COR-L47 (cell line): ENCODE measurements at regions not wholly inside any gene's neighbourhood (a gene's known extent, or its start where the extent isn't known, plus 50 kb on each side); places are given as distances from the start of the nearest gene placed in this dataset.

ENCODE experiments used
- DNase-seq: peaks from one replicate; lab custom pipeline; 2025; lab: John Stamatoyannopoulos, UW

- no peak for DNase-seq
Observed at GRCh38 chr12:88994971-88995370, 357.3 kb downstream of the DUSP6 start.

- DNase-seq: no peak
Observed at GRCh38 chr12:88994537-88994936, 357.8 kb downstream of the DUSP6 start.

- DNase-seq: peak; percentile 38
Observed at GRCh38 chr12:88993651-88994050, 358.6 kb downstream of the DUSP6 start.

GRCh38 chr12:88986056-88986455 is 366.2 kb downstream of the DUSP6 start:
- no peak for DNase-seq

- DNase-seq: no peak
Observed at GRCh38 chr12:88985631-88986030, 366.7 kb downstream of the DUSP6 start.

- no peak for DNase-seq
Observed at GRCh38 chr12:88985011-88985410, 367.3 kb downstream of the DUSP6 start.

- DNase-seq: no peak
Observed at GRCh38 chr12:88982694-88983093, 369.6 kb downstream of the DUSP6 start.

- DNase-seq: no peak
Observed at GRCh38 chr12:88977115-88977514, 375.2 kb downstream of the DUSP6 start.

GRCh38 chr12:88973998-88974397 is 378.3 kb downstream of the DUSP6 start:
- DNase-seq: no peak

- no peak for DNase-seq
Observed at GRCh38 chr12:88970740-88971139, 381.6 kb downstream of the DUSP6 start.

- DNase-seq: no peak
Observed at GRCh38 chr12:88969127-88969526, 383.2 kb downstream of the DUSP6 start.

GRCh38 chr12:88960213-88960878 is 380.1 kb upstream of the KITLG start:
- no peak for DNase-seq

GRCh38 chr12:88958946-88959345 is 378.7 kb upstream of the KITLG start:
- DNase-seq: peak; percentile 66

GRCh38 chr12:88958153-88958552 is 377.9 kb upstream of the KITLG start:
- peak; percentile 23 for DNase-seq

GRCh38 chr12:88957358-88957757 is 377.1 kb upstream of the KITLG start:
- DNase-seq: no peak

- DNase-seq: no peak
Observed at GRCh38 chr12:88955531-88955930, 375.3 kb upstream of the KITLG start.

- DNase-seq: no peak
Observed at GRCh38 chr12:88953029-88953586, 372.8 kb upstream of the KITLG start.

- peak; percentile 10 for DNase-seq
Observed at GRCh38 chr12:88952562-88952942, 372.3 kb upstream of the KITLG start.

- no peak for DNase-seq
Observed at GRCh38 chr12:88951860-88952561, 371.7 kb upstream of the KITLG start.

GRCh38 chr12:88951177-88951576 is 370.9 kb upstream of the KITLG start:
- no peak for DNase-seq

GRCh38 chr12:88947486-88948043 is 367.3 kb upstream of the KITLG start:
- DNase-seq: no peak

GRCh38 chr12:88946372-88946997 is 366.2 kb upstream of the KITLG start:
- no peak for DNase-seq
